MCF 10A (cell line): ENCODE measurements at regions not wholly inside any gene's neighbourhood (a gene's known extent, or its start where the extent isn't known, plus 50 kb on each side); places are given as distances from the start of the nearest gene placed in this dataset.

Experiments used
- BruUV-seq: library from RNA; stranded (reverse); fragments of 400-500 nt; replicated peaks from 2 replicates; lab custom pipeline; 2021; lab: Mats Ljungman, UMichigan
- CTCF ChIA-PET: fragments of 300-600 bp; sonication (Branson Sonifier 250); formaldehyde crosslinking; extraction: SDS; loops from one replicate; lab custom pipeline; 2021; ENCODE audit warnings: antibody characterized with exemption, inconsistent platforms; lab: Yijun Ruan, JAX
- POLR2A ChIA-PET: fragments of 300-600, 350-650 bp; sonication (Branson Sonifier 250); formaldehyde crosslinking; extraction: SDS; loops from one replicate; lab custom pipeline; 2020; ENCODE audit warnings: antibody characterized with exemption, inconsistent platforms; lab: Yijun Ruan, JAX
- DNase-seq: peaks from one replicate; pipeline ENCODE4 v3.0.0-alpha.2; 2018; ENCODE audit not compliant: unreplicated experiment
- H3K27ac Mint-ChIP-seq: one replicate; pipeline ENCODE4 v1.8.0; 2022; ENCODE audit warnings: mild to moderate bottlenecking, low read depth, mixed read lengths; ENCODE audit not compliant: unreplicated experiment
- H3K27me3 Mint-ChIP-seq: one replicate; pipeline ENCODE4 v1.8.0; 2022; ENCODE audit warnings: mixed read lengths; ENCODE audit not compliant: insufficient read depth, unreplicated experiment
- H3K36me3 Mint-ChIP-seq: one replicate; pipeline ENCODE4 v1.8.0; 2022; ENCODE audit warnings: mild to moderate bottlenecking, moderate library complexity, mixed read lengths; ENCODE audit not compliant: insufficient read depth, unreplicated experiment
- H3K4me1 Mint-ChIP-seq: one replicate; pipeline ENCODE4 v1.8.0; 2022; ENCODE audit warnings: mixed read lengths; ENCODE audit not compliant: insufficient read depth, unreplicated experiment
- H3K4me3 Mint-ChIP-seq: one replicate; pipeline ENCODE4 v1.8.0; 2022; ENCODE audit warnings: mild to moderate bottlenecking, moderate library complexity, mixed read lengths; ENCODE audit not compliant: unreplicated experiment
- H3K9me3 Mint-ChIP-seq: one replicate; pipeline ENCODE4 v1.8.0; 2022; ENCODE audit warnings: mixed read lengths; ENCODE audit not compliant: unreplicated experiment
- CTCF ChIP-seq: fragments of 200-600 bp; IDR thresholded peaks from one replicate; pipeline ENCODE4 v1.8.0; 2022; ENCODE audit warnings: antibody characterized with exemption, mild to moderate bottlenecking; ENCODE audit not compliant: unreplicated experiment
- intact Hi-C: fragments of 100-400 bp; cut with micrococcal nuclease; formaldehyde crosslinking; loops from 2 replicates; pipeline ENCODE4 v1.14.1; 2022

GRCh38 chr16:73214825-73215677, 167.1 kb upstream of the ZFHX3 start:
- BruUV-seq: no TSS peak
- H3K27ac Mint-ChIP-seq: no peak overlapping the region
- POLR2A ChIA-PET: interaction anchor here (0.9 kb wide), 1 partner anchor 101 kb away, joined by 3 read pairs; no protein-coding TSS in a partner anchor

GRCh38 chr16:73213732-73214455, 166.0 kb upstream of the ZFHX3 start:
- intact Hi-C loops: no loop called here
- no peak overlapping the region for H3K27ac Mint-ChIP-seq
- DNase-seq: no peak
- no peaks in the 10 kb centered on the region for H3K27me3 Mint-ChIP-seq
- no peak for TF ChIP-seq CTCF
- no peaks in the 10 kb centered on the region for H3K9me3 Mint-ChIP-seq
- H3K4me1 Mint-ChIP-seq: no peaks in the 10 kb centered on the region
- POLR2A ChIA-PET: no interaction called here
- CTCF ChIA-PET: interaction anchor here (0.7 to 1.2 kb wide), 4 partner anchors 12 to 420 kb away, joined by 3 to 4 read pairs (median 4); no protein-coding TSS in a partner anchor
- H3K36me3 Mint-ChIP-seq: no peaks in the 10 kb centered on the region
- no TSS peak for BruUV-seq
- H3K4me3 Mint-ChIP-seq: no peak overlapping the region

More at GRCh38 chr16:73214825-73215677, 167.1 kb upstream of the ZFHX3 start:
- no peak for TF ChIP-seq CTCF
- Mint-ChIP-seq H3K27me3 (peaks cover under 1% of the 10 kb centered on the region), H3K36me3 (no peaks in the 10 kb centered on the region), H3K9me3 (no peaks in the 10 kb centered on the region), H3K4me1 (no peaks in the 10 kb centered on the region), H3K4me3 (no peak overlapping the region)
- DNase-seq: no peak
- CTCF ChIA-PET: interaction anchor here (0.7 to 1.2 kb wide), 5 partner anchors 19 to 346 kb away, joined by 3 to 4 read pairs (median 3); no protein-coding TSS in a partner anchor
- intact Hi-C loops: no loop called here

GRCh38 chr16:73212431-73212830, 164.5 kb upstream of the ZFHX3 start:
- no peak for TF ChIP-seq CTCF
- POLR2A ChIA-PET: no interaction called here
- Mint-ChIP-seq H3K9me3 (no peaks in the 10 kb centered on the region), H3K4me3 (no peak overlapping the region), H3K27ac (no peak overlapping the region), H3K4me1 (no peaks in the 10 kb centered on the region), H3K36me3 (no peaks in the 10 kb centered on the region), H3K27me3 (no peaks in the 10 kb centered on the region)
- no peak for DNase-seq
- intact Hi-C loops: no loop called here
- BruUV-seq: no TSS peak
- CTCF ChIA-PET: no interaction called here

- H3K4me1 Mint-ChIP-seq: no peaks in the 10 kb centered on the region
- no peak for DNase-seq
- H3K9me3 Mint-ChIP-seq: no peaks in the 10 kb centered on the region
- no peak overlapping the region for H3K4me3 Mint-ChIP-seq
- BruUV-seq: no TSS peak
- ChIA-PET CTCF (interaction anchor here (0.6 to 1.0 kb wide), 3 partner anchors 296 to 619 kb away, joined by 3 to 4 read pairs (median 3); no protein-coding TSS in a partner anchor), POLR2A (interaction anchor here (0.7 kb wide), 1 partner anchor 338 kb away, joined by 3 read pairs; no protein-coding TSS in a partner anchor)
- no peak for TF ChIP-seq CTCF
- no peaks in the 10 kb centered on the region for H3K27me3 Mint-ChIP-seq
- H3K36me3 Mint-ChIP-seq: no peaks in the 10 kb centered on the region
- intact Hi-C loops: no loop called here
- no peak overlapping the region for H3K27ac Mint-ChIP-seq
Observed at GRCh38 chr16:73210686-73211085, 162.8 kb upstream of the ZFHX3 start.
